Stimulated activated CD4-positive, alpha-beta T cell treated with anti-CD3 and anti-CD28 coated beads, Interleukin-4, amount 100 ng/mL, for 4 hours (primary cell): ENCODE measurements at regions not wholly inside any gene's neighbourhood (a gene's known extent, or its start where the extent isn't known, plus 50 kb on each side); places are given as distances from the start of the nearest gene placed in this dataset.

Experiments
- DNase-seq, 2 experiments: peaks; one replicate each; pipeline ENCODE4 v3.0.0-alpha.2; 2020

DNA sequence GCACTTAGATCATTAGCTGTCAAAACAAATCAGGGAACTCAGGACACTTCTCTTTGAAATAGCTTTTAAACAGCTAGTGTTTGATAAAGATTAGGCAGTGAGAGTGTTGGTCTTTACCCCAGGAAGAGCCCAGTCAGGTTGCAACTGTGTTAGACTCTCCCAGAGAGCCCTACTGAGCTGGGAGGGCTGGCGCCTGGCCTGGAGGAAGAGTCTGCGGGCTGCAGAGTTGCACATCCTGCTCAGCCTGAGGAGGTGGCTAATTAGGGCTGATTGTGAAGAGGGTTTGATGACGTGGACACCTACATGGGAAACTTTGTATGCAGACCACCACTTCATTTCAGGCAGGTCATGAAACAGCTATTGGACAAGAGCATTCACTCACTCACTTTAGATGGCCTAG, 112.0 kb downstream of the TMEM174 start:
- no peak for DNase-seq

DNA sequence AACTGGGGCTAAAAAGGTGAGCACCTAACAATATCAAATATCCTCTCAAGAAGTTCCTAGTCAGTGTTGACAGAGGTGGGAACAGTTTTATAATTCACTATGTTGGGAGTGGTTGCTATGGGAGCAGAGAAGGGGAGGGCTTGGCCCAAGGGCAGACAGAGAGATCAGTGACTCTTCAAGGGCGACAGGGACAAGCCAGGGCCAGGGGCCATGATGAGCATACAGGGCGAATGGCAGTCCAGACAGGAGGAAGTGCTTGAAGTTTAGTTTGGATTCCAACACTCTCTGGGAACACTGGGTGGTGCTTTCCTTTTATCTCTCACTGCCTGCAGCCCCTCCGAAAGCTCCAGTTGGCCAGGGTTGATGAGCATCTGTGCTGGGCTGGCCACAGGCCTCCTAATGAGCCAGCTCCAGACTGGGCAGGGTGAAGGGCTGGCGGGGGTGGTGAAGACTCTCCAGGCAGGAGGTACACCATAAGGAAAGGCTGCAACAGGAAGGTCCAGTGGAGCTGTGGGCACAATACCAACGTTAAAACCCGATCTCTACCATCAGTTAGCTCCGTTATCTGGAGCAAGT, 111.3 kb downstream of the TMEM174 start:
- DNase-seq = no peak

DNA sequence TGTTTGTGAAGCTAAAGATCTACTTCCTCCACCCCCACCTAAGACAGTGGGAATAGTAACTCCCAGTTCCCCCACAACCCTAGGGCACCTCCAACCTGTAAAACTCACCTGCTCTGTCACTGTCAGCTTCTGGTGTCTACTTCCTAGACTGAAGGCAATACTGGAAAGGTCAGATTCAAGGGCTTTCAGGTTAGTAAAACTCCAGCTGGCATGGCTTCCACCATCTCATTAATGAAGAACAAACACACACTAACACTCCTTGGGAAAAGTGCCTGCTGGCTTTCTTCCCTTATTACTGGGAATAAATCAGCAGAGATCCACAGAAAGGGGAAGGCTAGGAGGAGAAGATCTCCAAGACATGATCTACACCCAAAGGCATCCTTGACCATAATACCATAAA, 109.9 kb downstream of the TMEM174 start:
- DNase-seq = no peak

DNA sequence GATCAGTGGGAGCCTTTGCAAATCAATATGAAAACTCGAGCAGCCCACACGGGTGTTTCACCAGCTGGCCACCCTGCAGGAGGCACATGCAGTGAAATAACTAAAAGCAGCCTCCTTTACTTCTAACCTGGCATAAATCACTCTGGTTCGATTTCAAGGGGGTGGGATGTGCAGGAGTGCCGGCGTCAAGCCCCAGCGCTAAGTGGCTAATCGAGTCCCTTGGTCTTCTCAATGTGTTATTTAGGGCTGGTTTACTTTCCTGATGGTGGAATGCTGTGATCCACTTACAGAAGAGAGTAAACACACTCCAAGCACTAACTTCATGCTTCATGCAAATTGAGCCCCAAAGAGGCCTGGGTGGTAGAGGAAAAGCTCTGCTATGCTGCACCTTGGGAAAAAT, 109.4 kb downstream of the TMEM174 start:
- no peak for DNase-seq

DNA sequence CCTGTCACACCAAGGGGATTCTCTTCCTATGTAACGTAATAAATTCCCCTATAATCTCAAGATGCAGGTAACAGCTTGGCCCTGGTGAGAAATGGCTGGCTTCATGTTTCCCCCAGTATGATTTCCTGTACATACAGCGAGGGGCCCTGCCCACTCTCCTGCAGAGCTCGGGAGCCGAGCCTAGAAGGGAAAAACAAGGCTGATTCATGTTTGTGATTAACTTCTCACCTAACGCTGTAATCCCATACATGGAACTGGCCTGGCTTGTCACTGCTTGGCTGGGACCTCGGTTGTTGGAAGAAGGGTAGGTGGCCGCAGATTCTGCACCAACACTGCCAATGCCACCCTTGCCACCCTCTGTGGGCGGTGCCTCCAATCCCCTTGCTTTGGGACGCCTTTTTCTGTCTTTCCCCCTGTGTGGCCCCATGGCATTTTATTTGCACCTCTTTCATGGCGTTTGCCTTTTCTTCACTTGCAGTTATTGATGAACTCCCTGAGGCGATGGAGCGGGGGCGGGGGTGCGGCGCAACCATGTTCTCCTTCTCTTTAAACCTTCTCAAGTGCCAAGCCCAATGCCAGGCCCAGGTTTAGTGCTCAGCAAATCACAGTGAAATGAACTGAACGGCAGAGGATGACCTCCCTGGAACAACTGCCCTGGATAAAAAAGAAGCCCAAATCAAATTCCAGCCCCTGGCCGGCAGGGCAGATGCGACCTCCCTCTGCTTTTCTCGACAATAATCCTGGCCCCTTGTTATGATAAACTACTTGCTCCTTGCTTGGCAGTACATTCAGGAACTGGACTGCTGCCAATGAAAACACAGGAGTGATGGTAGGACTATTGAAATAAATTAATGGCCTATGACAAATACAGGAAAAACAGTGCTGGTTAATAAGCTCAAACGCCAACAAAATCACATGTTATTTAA, 108.1 kb downstream of the TMEM174 start:
- DNase-seq = no peak

DNA sequence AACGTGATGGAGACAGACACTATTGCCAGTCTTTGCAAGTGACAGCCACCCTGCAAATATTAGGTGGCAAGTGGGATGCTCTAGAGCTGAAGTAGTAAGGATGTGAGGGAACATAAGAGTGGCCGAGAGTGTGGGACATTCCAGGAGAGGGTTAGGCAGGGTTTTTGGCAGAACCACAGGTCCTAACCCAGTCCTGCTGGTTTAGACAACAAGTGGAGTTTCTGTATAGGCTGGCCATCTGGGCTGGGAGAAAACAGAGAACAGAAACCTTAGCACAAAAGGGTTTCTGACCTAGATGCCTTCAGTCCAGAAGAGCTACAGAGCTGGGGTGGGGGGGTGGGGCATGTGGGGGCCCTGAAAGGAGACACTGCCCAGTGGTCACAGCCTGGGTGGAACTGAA, 107.4 kb downstream of the TMEM174 start:
- DNase-seq = no peak

DNA sequence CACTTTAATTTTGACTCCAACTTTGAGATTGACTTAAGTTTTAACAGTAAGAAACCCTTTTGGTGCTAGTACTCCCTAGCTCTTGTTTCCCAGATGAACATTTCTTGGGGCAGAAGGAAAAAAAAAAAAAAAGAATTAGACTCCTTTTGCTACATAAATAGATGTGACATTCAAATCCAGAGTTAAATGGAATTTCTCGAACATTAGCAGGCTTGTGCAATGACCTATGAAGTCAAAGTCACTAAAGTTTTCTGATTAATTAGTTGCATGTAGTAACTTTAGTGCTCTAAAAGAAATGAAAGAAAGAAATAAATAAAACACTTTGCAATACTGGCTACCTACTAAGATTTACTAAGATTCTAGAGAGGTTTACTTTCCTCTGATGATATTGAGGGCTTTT, 106.8 kb downstream of the TMEM174 start:
- DNase-seq = no peak

DNA sequence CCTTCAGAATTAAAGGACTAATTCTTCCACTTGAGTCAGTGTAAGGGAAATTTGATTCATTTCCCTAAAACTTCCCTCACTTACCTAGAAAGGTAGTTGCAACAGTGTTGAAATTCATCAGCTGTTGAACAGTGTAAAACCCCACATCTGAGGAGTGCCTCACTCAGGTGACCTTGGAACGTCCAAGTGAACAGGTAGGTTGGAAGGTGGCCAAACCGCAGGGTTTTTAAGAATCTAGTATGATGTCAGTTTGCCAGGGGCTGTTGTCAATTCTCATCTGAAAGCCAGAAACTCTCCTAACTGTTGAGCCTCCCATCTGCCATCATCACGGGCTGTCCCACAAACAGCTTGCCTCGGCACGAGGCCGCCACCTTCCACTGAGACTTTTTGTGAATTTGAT, 105.7 kb downstream of the TMEM174 start:
- no peak for DNase-seq

DNA sequence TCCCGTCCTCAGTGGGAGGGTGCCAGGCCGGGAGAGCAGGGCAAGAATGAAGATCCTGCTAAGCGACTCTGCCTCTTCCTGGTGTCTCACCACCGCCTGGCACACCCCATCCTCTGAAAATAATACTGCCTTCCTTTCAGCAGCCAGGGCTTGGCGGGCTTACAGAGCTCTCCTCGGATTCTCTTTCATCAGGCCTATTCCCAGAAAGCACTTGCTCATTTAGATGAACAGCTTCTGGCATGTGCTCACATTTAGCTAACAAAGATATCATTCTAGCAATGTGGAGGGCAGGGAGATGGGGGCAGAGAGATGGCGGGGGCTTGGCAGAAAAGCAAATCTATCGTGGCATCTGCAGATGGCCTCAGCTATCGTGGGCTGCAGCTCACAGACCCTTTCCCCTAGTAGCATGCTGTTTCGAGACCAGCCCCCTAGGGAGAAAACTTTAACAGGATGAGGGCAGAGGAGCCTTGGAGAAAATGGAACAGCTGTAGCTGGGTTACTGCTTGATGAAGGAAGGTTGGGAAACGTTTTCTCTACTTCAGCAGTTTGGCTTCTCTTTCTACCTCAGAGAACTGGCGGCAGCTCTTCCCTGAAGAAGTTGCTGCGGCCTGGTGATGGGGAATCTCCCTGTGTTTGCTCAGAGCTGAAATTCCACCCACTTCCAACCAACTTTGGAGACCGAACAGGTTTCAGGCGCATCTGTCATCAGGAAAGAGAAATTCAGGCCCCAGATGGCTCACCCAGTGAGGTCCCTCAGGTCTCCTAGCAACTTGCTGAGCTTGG, 102.1 kb downstream of the TMEM174 start:
- no peak for DNase-seq

DNA sequence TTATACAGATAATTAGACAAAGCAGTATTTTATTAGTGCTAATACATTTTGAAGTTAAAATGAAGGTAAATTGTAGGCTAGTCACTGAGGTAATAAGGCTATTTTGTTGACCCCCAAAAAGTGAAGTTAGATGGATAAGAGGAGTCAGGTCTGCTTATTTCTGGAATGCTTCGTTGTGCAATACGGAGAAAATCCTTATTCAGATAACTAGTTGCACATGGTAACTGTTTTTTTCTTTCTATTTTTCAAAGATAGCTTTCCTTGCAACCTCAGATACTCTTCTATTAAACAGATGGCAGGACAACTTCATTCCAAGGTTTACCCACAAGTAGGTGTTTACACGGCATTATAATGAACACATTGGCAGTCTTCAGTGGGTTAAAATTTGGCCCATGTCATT, 101.1 kb downstream of the TMEM174 start:
- DNase-seq = no peak

DNA sequence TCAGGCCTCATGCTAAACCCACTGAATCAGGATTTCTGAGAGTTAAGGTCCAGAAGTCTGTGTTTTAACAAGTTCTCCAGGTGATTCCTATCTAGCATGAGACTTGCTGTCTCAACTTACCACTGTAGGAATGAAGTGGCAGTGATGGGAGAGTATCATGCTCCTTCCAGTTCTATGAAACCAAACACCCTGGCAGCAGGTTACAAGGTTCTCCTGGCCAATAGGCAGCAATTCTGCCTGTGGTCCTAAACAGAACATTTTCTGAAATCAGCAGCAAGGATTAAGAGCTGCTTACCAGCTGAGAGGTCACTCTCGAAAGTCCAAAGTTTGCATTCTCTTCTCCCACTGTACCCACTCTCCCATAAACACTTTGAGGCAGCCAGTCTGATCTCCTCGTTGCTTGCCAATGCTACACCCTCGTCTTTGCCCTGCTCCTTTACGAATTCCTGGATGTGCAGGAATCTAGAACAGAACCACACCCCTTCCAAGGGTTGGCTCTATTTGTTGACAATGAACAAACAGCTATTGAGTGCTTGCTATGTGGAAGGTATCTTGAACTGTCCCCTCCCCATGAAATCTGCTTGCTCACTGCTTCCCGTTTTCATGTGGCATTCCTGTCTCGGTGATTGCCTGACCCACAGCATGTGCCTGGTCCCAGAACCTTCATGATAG, 100.5 kb downstream of the TMEM174 start:
- no peak for DNase-seq

DNA sequence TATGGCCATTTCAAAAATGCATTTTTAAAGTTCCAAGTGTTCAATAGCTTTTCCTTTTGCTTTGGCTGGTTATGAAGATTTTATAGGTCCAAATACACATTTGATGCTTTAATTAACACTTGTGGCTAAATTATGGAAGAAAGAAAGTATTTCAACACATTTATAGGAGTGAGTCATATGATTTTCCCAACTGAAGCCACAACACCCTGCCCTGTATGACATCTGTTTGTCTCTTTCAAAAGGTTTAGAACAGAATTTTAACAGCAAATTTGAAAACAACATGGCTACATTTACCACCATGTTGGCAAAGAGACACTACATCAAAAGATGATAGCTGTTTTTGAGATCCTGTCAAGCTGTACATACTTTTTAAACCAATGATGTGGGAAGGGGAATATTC, 99.4 kb downstream of the TMEM174 start:
- DNase-seq = no peak

DNA sequence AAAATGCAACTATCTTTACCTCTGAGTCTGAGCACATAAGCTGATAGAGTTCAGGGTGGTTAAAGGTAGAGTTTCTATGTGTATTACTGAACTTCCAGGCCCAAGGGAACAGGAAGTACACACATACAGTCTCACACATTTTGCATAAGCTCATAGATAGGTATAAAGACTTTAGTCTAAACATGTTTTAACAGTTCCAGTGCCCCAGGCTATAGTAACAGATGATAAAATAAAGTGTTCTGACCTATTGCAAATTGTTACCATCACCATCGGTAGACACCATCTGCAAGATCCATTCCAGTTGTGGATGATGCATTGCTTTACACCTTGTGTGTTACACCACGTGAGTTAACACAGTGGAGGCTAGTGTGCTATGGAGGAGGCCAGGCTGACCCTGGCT, 95.8 kb downstream of the TMEM174 start:
- no peak for DNase-seq

DNA sequence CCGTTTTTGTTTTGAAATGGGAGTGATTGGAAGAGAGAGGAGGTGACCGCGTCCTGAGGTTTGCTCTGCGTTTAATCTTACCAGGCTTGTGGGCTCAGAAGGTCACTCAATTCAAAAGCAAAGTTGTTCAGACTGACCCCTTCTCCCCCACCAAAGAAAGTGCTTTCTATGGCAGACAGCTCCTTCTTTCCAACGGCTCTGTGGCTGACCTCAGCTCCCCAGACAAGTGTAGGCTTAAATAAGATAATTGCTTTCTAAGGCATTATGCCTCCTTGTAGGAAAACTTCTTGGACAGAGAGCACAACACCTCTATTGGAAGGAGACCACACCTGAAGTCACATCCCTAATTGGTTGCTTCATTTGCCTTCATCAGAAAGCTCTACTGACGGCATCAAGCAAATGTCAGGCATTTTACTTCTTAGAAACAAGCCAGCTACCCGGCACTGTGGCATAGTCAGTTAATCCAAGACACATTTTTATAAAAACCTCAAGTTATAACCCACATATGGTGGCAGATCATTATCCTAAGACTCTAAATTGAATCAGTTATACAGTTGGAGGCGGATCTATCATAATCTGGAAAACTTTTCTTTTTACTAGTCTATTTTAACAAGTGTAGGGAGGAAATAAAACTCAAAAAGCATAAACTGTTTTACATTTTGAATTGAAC, 94.9 kb downstream of the TMEM174 start:
- no peak for DNase-seq

DNA sequence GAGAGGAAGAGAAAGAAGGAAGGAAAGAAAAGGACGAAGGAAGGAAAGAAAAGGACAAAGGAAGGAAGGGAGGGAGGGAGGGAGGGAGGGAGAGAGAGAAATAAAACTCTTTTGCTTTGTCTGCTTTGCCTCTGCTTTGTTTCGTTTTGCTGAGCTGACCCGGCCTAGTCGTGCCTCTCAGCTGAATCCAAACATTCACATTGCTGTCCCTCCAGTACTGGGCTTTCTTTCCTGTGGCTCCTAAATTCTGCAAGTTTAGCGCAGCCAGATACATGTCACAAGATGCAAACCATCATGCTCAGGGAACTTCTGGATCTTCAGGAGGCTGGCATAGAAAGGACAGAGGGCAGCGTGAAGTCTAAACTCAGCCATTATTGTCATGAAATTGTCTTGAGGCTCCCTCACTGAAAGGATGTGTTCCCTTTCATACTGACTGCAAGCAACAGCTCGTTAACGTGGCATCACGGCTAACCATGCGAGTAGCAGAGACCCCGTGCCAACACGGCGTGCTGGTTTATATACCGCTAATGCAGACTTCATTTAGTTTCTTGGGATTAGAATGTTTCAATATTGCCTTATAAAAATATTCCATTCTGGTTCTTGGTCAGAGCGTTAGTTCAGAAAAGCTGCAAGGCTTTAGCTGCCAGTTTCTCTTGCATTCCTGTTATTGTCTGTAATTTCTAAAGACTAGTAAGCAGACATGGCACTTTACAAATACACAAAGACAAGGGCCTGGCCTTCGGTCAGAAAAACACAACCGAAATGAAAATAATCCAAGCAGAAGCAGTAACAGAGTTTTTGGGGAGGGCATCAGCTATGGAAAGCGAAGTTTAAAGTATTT, 94.2 kb downstream of the TMEM174 start:
- no peak for DNase-seq

DNA sequence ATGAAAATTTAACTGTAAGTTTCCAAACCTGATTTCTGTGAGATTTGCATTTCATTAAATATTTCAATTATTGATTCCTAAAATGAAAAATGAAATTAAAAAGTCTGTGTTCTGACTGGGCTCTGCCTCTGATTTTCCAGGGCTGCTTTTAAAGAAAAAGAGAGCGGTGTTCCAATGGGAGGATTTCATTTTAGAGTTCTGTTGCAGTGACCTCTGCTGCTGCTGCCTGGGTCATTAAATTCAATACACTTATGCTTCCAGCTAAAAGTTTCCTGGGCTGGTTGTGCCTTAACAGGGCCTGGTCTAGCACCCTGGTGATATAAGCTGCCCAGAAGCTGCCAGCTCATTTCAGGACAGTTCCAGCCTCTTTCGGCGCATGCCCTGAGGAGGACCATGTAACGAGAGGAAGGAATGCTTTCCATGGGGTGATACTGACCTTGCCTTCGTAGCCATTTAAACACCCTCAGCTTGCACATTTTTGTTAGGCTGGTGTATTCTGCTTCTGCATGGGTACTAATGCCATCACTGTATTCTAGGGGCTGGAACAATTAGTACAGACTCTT, 93.3 kb downstream of the TMEM174 start:
- no peak for DNase-seq

DNA sequence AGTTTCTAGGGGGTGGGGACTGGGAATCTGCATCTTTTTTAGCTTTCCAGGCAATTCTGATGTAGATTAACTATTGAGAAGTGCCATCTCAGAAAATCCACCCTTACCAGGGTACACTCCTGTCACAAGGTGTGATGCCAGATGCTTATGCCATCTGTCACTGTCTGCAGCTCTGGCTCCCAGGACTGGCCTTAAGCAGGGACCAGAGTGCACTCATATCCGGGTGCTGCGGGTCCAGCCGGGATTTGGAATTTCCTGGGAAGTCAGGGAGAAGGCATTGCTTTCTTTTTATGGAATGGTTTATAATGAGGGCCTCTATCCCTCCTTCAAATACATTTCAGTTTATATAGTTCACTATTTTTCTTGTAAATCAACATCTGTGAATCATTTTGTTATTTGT, 92.6 kb downstream of the TMEM174 start:
- DNase-seq = no peak

DNA sequence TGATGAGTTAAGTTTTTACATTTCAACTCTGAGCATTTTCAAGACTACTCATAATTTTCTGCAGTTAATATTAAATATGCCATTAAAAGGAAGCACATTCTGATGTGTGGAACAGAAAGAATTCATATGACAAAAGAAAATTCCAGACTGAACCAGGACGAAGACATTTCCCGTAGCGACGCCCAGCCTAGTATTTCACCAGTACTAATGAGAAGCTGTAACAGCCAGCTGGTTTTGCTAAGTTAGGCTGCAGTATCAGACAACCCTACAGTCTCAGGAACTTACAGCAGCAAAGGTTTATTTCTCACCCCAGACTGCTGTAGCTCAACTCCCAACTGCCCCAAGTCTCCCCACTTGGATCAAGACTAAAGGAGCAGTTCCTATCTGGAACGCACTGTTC, 91.6 kb downstream of the TMEM174 start:
- no peak for DNase-seq

DNA sequence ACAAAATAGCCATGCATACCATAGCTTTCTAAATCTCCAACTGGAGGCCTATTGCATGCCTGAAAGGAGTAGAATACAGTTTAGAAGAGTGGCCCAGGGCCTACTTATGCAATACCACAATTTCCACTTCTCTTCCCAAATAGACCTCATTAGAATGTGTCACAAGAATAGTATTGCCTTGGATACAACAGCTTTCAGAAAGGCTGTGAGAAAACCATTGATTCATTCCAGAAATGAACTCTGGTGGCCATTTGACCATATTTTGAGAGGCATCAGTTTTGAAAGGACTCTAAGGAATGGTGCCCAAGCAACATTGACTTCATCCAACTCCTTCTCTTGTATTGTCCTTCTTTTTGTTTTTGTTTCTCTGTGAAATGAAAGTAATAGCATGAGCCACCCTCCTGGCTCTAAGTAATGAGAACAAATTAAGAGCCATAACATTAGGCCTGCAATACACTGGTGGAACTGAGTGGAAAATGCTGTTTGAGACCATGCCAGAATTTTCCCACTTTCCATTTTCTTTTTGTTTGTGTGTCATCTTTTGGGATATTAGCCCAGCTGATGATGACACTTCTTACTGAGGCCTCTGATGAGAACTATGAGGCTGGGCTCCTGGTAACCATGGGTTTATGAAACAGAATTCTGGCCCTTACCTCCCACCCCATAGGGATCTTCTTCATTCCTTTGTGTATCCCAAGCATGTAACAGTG, 90.2 kb downstream of the TMEM174 start:
- DNase-seq = no peak

DNA sequence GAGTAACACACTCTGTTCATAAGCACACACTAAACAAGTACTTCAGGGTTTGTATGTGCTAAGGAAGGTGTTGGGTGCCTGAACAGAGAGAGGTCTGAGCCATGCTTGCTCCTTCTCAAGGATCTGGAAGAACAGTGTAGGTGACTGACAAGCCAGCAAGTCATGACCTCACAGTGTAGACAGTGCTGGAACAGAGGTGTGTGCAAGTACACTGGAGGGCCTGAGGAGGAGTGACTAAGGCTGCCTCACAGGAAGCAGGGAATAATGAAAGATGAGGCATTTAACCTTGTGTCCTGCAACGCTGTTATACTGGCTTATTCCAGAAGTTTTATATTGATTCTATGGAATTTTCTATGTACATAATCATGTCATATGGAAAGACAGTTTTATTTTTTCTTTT, 83.9 kb downstream of the TMEM174 start:
- DNase-seq = no peak

DNA sequence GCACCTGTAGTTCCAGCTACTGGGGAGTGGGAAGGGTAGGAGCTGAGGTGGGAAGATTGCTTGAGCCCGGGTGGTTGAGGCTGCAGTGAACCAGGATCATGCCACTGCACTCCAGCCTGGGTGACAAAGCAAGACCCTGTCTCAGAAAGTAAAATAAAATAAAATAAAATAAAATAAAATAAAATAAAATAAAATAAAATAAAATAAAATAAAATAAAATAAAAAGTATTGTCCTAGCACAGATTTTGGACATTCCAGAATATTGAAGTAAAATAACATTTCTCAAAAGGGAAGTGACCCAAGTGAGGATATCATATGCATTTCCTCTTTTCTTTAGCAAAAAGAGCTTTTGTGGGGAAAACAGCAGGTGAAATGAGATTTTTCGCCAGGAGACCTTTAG, 83.5 kb downstream of the TMEM174 start:
- DNase-seq = no peak
